SW 1271 (cell line): ENCODE measurements at regions not wholly inside any gene's neighbourhood (a gene's known extent, or its start where the extent isn't known, plus 50 kb on each side); places are given as distances from the start of the nearest gene placed in this dataset.

Experiments used
- DNase-seq, 2 experiments: peaks; one replicate each; lab custom pipeline; 2025; lab: John Stamatoyannopoulos, UW

DNA sequence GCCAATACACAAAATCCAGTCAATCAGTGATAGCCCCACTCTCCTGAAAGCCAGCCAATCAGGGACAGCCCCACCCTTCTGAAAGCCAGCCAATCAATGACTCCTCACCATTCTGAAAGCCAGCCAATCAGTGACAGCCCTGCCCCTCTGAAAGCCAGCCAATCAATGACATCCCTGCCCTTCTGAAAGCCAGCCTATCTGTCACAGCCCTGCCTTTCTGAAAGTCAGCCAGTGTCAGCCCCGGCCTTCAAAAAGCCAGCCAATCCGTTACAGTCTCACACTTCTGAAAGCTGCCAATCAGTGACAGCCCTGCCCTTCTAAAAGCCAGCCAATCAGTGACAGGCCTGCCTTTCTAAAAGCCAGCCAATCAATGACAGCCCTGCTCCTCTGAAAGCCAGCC is 95.9 kb upstream of the HDAC4 start:
- DNase-seq, result no peak

DNA sequence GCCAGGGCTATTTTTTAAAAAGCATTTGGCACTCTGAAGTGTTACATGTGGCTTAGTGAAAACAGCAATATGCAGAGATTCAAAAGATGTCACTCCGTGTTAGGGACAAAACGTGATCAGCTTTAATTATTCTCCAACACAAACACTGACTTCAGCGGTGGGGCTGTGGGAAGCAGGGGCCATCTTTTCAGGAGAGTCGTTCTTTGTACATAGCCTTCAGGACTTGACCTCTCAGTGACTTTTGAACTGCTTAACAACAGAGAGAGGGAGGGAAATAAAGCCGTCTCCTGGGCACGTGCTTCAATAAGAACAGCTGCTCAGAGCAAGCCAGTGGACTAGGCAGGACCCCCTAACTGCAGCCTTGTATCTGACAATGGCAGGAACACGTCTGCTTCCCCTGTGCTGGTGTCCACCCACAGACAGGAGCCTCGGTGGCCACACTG is 95.0 kb upstream of the HDAC4 start:
- DNase-seq, result no peak

- DNase-seq, result no peak
Observed at GRCh38 chr2:239495175-239495574, 94.4 kb upstream of the HDAC4 start.

- DNase-seq, result no peak
Observed at GRCh38 chr2:239494578-239494977, 93.8 kb upstream of the HDAC4 start.

GRCh38 chr2:239489481-239489880 is 88.7 kb upstream of the HDAC4 start:
- no peak for DNase-seq

DNA sequence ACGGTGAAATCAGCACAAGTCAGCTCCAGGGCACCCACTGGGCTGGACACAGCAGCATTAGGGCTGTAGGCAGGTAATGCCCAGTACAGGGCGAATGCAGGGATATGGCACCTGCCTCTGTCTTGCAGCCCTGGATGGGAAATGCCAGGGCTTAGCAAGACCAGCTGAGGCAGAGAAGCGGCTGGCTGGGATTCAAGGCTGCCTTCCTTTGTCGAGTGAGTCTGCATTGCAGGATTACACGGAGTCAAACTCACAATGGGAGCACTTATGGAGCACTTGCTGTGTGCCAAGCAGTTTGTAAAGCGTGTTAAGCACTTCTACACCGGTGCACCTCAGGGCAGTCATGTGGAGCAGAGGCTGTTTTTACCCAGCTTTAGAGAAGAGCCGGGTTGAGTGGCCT is 87.3 kb upstream of the HDAC4 start:
- no peak for DNase-seq

GRCh38 chr2:239487272-239487671 is 86.5 kb upstream of the HDAC4 start:
- no peak for DNase-seq

DNA sequence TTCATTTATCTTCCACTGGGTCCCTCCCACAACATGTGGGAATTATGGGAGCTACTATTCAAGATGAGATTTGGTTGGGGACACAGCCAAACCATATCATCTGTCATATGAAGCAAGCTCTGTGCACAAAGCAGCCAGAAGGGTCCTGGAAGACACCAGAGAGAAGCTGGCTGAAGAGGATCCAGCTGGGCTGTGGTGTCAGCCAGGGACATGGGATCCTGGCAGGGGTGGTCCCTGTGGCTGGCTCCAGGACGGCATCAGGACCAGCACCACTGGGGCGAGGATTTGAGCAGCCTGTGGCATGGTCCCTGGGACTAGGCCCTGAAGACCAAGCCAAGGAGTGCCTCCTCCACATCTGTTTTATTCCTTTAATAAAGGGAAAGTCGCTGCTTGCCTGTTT is 84.8 kb upstream of the HDAC4 start:
- no peak for DNase-seq

DNA sequence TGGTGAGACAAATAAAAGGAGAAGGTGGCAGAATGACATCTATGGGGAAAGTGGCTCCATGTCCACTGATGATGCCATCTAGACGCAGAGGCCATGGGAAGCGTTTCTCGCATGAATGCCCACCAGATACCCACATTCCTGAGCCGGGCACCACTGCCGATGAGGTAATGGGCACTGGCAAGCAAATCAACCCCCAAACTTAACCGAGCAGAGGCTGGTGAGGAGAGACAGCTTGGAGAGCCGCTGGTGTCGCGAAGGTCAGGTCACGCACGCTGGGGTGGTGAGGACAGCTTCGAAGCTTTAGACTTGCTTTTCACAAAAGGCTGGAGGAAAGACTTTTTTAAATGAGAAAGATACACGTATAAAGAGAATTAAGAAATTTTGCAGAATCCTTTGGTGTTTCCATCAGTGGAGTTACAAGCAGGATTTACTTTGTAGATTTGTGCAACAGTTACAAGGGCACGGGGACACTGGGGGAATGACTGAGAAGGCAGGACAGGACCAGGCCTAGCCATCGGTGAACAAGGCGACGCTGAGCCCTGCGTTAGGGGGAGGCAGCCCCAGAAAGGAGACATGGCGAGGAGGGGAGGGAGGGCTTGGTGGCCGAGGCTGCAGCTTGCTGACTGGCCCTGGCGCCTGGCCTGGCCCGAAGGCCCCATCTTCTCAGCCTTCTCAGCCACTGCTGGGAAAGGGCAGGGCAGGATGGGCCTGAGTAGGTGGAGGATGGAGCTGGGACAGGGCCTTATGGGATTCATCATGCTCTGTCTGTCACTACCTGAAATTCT is 83.9 kb upstream of the HDAC4 start:
- DNase-seq, result no peak

DNA sequence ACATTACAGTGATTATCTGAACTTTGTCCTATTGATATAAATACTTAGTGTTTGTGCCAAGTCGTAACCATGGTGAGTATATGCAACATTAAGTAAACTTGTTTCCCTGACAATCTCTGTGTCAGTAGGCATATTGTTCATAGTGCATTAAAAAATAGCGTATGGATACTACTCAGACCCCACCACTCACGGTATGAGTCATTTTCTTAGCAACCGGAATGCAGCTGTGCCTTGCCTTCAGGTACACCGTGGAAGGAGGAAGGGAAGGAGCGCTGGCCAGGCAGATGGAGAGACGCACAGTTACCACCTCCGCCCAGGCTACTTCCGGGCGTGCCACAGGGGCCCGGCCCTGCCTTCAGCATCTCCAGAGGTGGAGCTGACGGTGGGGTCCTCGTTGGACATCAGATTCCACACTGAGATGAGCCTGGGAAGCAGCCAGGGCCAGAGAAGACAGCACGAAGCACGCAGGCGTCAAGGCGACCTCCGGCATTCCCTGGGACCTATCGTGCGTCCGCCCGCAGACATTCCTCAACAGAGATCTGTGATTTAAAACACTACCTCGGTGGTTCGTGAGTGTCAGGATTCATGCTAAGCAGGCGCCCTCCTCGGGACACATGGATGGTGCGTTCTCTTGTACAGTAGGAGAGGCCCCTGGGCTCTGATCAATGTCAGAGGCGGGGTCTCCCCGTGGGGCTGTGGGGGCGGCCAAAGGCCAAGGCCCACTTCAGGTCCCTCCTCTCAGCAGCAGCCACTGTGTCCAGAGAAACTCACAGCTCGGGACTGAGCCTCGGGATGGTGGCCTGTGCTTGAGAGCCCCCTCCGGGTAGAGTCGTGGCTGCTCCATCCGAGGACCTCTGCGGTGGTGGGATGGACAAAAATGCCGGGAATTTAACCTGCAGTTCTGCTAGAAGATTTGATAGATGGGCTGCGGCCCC is 82.2 kb upstream of the HDAC4 start:
- no peak for DNase-seq

DNA sequence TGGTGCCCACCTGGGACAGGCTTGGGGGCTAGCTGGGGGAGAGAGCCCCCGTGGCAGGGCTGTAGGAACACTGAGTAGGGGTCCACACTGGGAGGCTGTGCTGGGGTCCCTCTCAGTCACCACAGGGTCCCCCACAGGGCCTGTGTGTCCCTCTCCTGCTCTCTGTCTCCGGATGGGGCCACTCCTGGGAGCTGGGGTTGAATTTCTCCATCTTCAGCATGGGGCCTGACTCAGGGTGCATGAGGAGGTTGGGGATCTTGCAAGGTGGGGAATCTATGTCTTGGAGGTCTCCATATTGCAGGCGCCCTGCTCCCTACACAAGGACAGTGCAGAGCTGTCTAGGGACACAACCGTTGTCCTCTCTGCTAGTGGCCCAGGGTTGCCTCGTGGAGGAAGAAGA is 78.7 kb upstream of the HDAC4 start:
- no peak for DNase-seq

- no peak for DNase-seq
Observed at GRCh38 chr2:239477591-239477990, 76.8 kb upstream of the HDAC4 start.

GRCh38 chr2:239476757-239477585 is 76.2 kb upstream of the HDAC4 start:
- DNase-seq, result no peak

DNA sequence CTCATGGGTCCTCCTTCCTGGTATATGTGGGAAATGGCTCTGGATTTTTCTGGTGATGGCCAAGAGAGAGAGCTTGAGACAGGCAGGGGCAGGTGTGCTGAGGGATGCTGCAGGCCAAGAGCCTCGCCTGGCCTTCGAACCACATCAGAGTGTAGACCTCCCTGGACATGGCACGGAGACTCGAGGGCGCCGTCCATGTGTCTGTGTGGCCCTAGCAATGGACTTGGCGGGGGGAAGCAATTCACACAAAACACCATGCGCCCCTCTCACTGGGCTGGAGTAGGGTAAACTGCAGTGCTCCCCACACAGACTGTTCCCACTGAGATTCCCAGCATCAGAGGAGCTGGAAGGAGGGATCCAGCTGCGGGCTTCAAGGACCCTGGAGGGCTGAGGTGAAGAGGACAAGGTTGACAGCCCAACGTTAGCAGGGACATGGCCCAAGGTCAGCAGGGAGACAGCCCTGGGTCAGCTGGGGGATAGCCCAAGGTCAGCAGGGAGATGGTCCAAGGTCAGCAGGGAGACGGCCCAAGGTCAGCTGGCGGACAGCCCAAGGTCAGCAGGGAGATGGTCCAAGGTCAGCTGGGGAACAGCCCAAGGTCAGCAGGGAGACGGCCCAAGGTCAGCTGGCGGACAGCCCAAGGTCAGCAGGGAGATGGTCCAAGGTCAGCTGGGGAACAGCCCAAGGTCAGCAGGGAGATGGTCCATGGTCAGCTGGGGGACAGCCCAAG is 75.4 kb upstream of the HDAC4 start:
- DNase-seq, result no peak

GRCh38 chr2:239475161-239476028 is 74.6 kb upstream of the HDAC4 start:
- DNase-seq, result no peak

DNA sequence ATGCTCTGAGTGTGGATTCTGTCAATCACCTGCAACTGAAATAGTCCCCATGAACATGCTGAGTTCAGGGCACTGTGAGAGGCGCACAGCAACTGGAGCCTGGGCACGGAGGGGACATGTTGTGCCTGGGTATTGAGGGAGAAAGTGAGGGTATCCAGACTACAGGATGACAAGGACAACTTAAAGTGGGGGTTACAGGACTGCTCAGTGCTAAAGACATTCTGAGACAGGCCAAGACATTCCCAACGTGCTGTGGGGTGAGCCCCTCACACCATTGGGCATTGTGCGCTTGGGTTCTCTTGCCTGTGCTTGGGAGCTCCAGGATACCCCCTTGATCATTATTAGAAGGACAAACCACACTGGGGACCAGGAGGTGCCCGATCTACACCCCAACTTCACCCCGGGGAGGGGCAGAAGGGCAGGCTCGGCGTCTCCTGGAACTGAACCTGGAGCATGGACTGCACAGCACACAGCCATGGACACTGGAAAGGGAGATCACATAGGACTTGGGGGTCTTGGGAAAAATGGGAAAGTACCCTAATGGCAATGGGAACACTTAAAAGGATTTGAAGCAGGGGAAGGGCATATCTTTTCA is 72.5 kb upstream of the HDAC4 start:
- DNase-seq, result no peak

DNA sequence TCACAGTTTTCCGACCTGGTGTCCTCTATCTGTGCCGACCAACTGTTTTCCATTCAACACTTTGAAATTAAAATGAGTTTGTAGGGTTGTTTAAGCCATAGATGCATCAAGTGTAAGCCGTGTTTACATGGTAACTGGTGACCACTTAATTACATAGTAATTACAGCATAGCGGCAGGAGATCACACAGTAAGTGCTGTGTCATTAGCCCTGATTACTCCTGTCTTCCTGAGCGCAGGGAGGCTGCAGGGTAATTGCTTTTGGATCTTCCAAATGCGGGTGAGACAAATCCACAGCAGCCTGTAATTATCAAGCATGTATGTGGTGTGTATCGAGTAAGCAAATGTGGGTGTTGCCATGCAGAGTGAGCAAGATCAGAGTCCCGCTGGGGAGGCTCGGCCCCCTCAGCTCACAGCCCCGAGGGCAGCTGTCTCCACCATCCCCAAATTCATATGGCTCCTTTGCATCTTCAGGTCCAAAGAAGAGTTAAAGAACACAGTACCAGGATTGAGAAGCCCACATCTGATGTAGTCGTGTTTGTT is 71.5 kb upstream of the HDAC4 start:
- no peak for DNase-seq

DNA sequence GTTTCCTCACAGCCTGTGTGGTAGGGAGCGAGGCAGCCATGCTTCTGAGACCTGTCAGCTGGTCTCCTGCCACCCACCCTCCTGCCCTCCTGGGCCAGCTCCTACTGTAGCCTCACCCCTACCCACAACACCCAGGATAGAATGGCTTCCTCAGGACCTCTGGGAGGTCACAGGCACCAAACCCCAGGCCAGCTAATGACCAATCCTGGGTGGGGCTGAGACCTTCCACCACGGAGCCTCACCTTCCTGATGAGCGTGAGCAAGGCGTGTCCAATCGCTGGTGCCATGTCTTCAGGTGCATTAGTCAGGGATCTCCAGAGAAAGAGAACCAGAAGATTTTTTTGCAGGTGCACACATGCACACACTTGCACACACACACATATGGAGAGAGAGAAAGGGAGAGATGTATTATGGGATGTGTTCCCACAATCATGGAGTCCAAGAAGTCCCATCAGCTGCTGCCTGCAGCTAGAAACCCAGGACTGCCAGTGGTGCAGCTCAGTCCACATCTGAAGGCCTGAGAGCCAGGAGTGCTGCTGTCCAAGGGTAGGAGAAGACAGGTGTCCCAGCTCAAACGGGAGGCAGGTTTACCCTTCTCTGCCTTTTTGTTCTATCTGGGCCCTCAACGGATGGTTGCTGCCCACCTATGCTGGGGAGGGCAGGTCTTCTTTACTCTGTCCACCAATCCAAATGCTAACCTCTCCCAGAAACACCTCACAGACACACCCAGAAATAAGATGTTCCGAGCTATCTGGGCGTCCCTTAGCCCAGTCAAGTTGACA is 70.4 kb upstream of the HDAC4 start:
- no peak for DNase-seq
